ENCODE measurements at regions not wholly inside any gene's neighbourhood (a gene's known extent, or its start where the extent isn't known, plus 50 kb on each side); places are given as distances from the start of the nearest gene placed in this dataset.

GRCh38 chr1:233722212-233722979 is 108.5 kb downstream of the KCNK1 start:
- TF ChIP-seq TEAD4 (IDR thresholded peaks at IDR 0.05; ENCODE audit: borderline replicate concordance, insufficient read depth) (no peak), MEF2A (IDR thresholded peaks at IDR 0.05; ENCODE audit: borderline replicate concordance, low read depth) (no peak), TCF12 (IDR thresholded peaks at IDR 0.05) (no peak), TAF1 (IDR thresholded peaks at IDR 0.05; ENCODE audit: borderline replicate concordance, low read depth, low read length) (no peak), YY1 (IDR thresholded peaks at IDR 0.05; ENCODE audit: low read depth) (no peak), RFX5 (IDR thresholded peaks at IDR 0.05; ENCODE audit: low read length) (no peak), NFIC (IDR thresholded peaks at IDR 0.05; ENCODE audit: borderline replicate concordance) (no peak), USF2 (IDR thresholded peaks at IDR 0.05; ENCODE audit: borderline replicate concordance, low read depth, low read length) (no peak), MXI1 (IDR thresholded peaks at IDR 0.05; ENCODE audit: low read depth, low read length) (no peak), CTCF (IDR thresholded peaks at IDR 0.05) (no peak), RCOR1 (IDR thresholded peaks at IDR 0.05; ENCODE audit: low read length) (no peak), REST (IDR thresholded peaks at IDR 0.05; ENCODE audit: low read depth, low read length) (no peak)
- ChIA-PET CTCF (interaction anchor here (0.6 to 1.8 kb wide), 6 partner anchors 10 to 183 kb away, joined by 3 to 5 read pairs (median 3); no protein-coding TSS in a partner anchor), POLR2A (no interaction called here)
- no peaks in the 10 kb centered on the region for H3K79me2 ChIP-seq (ENCODE audit: insufficient read depth)
- H4K20me1 ChIP-seq (ENCODE audit: insufficient read depth): no peaks in the 10 kb centered on the region
- no peaks in the 10 kb centered on the region for H3K27me3 ChIP-seq (ENCODE audit: insufficient read depth)
- no peak overlapping the region for H3K9ac ChIP-seq
- no peak overlapping the region for H3K4me3 ChIP-seq (ENCODE audit: low read depth in 2 of 2, low read length in 1 of 2)
- peaks cover 0 to 15% of the 10 kb centered on the region in 2 experiments; a peak in 2 of 4 replicates for H3K4me1 ChIP-seq (ENCODE audit: control insufficient read depth in 1 of 2, insufficient read depth in 2 of 2, low read depth in 1 of 2, low read length in 1 of 2)
- no peaks in the 10 kb centered on the region for H3K9me2 ChIP-seq
- WGBS (ENCODE audit: low lambda C conversion rate): 77% methylated on average over 8 of the region's 8 CpGs
- no peaks in the 10 kb centered on the region for H3F3A ChIP-seq (replicated peaks; ENCODE audit: insufficient read depth)
- no peak overlapping the region for H3K27ac ChIP-seq (ENCODE audit: low read depth in 2 of 2, low read length in 1 of 2)
- H3K36me3 ChIP-seq (replicated peaks in 1 of 2; ENCODE audit: control insufficient read depth in 1 of 2, insufficient read depth in 2 of 2, low read length in 1 of 2): no peaks in the 10 kb centered on the region
- H3K9me3 ChIP-seq: no peaks in the 10 kb centered on the region
- no peak for DNase-seq
- H2AFZ ChIP-seq (ENCODE audit: low read depth): no peak overlapping the region
- no peak overlapping the region for H3K4me2 ChIP-seq

Measured in SK-N-SH (cell line).